ENCODE measurements at regions not wholly inside any gene's neighbourhood (a gene's known extent, or its start where the extent isn't known, plus 50 kb on each side); places are given as distances from the start of the nearest gene placed in this dataset.
"Not testable (repeated sequence)": the region's sequence is repeated elsewhere in the genome, so short reads cannot be mapped to it uniquely, and the experiment has no call there.

GRCh38 chr4:96356591-96357370 is 516.9 kb downstream of the PDHA2 start:
- ATAC-seq: no peak
- no peak for DNase-seq (ENCODE audit: low spot score)
- intact Hi-C loops (cut with DNase I): no loop called here

- DNase-seq (ENCODE audit: low spot score) (no peak), ATAC-seq (no peak)
- intact Hi-C loops (cut with DNase I): no loop called here
These were observed 526.7 kb downstream of the PDHA2 start for GRCh38 chr4:96366632-96367031.

DNA sequence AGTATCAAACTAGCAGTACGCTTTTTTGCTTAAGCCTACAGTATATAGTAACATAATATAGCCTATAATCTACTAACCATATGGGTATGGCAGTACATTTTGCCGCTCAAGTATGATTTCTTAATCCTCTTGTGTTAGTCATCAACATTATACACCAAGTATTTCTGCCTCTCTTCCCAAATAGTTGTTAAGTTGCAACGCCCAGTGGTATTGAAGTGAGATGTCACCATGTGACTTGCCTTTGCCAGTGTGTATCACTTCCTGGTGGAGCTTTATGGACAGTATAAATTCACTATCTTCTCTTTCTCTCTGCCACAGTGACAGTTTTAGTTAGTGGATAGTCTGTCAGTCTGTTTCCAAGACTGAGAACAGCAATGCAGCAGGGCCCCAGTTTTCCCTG is 535.5 kb downstream of the PDHA2 start:
- intact Hi-C loops (cut with DNase I): loop anchor here (5.0 kb wide), 1 partner anchor 1257 kb away; no protein-coding TSS in a partner anchor
- no peak for ATAC-seq
- DNase-seq (ENCODE audit: low spot score): no peak

GRCh38 chr4:96379524-96379923 is 539.6 kb downstream of the PDHA2 start:
- intact Hi-C loops (cut with DNase I): loop anchor here (5.0 kb wide), 1 partner anchor 1253 kb away; no protein-coding TSS in a partner anchor
- DNase-seq (ENCODE audit: low spot score): no peak
- ATAC-seq: no peak

DNA sequence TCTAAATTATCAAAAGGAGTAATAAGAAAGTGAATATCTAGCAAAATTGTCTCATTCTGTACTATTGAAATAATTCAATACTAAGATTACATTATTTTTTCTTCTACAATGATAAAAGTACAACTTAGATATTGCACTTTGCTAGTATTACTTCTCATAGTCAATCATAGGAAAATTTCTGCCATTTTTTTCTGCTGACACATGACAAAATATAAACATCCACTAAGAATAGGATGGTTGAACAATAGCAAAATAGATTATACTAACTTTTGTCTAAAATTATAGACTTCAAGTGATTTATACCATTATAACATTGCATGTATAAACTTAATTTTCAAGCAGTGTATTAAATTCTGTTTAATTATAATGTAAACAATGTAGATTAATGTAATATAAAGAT is 540.2 kb downstream of the PDHA2 start:
- intact Hi-C loops (cut with DNase I): no loop called here
- no peak for DNase-seq (ENCODE audit: low spot score)
- ATAC-seq: no peak

DNA sequence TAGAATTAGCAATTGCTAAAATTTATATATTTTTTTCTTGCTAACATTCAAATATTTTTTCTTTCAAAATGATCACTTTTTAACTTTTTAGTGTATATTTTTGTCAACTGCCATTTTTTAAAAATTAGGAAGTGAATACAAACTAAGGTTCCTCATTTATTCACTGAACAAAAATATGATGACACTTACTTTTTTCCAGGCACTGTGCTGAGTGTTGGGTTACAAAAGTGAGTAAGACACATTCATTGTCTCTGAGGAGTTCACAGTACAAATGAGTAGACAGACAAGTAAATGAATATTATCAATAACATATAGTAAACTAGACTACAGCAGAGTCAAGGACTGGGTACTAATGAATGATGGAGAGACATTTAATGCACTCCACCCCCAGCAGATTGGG is 543.5 kb downstream of the PDHA2 start:
- DNase-seq (ENCODE audit: low spot score): no peak
- ATAC-seq: no peak
- intact Hi-C loops (cut with DNase I): no loop called here

- DNase-seq (ENCODE audit: low spot score) (no peak), ATAC-seq (no peak)
- intact Hi-C loops (cut with DNase I): no loop called here
These were observed 549.9 kb downstream of the PDHA2 start for GRCh38 chr4:96389770-96390169.

GRCh38 chr4:96390404-96390803 is 550.5 kb downstream of the PDHA2 start:
- DNase-seq (ENCODE audit: low spot score) (no peak), ATAC-seq (no peak)
- intact Hi-C loops (cut with DNase I): no loop called here

- no peak for DNase-seq (ENCODE audit: low spot score)
- intact Hi-C loops (cut with DNase I): no loop called here
- ATAC-seq: no peak
These were observed 555.9 kb downstream of the PDHA2 start for GRCh38 chr4:96395747-96396146.

DNA sequence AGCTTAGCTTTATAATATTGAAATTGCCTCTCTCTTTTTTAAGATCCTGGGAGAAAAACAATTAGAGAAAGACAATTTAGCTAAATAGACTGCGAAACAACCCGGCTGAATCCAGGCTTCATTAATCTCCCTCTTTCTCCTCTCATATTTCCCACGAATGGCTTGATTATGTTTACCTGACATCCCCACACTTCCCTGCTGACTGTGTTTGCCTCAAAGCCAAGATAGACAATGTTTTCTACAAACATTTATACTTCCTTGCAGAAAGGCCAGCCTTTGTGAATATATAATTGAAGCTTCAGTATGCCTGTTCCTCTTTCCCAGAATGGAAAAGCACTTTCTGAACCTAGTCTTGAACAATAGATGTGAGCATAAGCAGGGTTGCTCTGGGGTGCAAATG is 566.8 kb downstream of the PDHA2 start:
- no peak for DNase-seq (ENCODE audit: low spot score)
- no peak for ATAC-seq
- intact Hi-C loops (cut with DNase I): no loop called here

GRCh38 chr4:96407225-96407624 is 567.3 kb downstream of the PDHA2 start:
- no peak for ATAC-seq
- intact Hi-C loops (cut with DNase I): no loop called here
- no peak for DNase-seq (ENCODE audit: low spot score)

- no peak for DNase-seq (ENCODE audit: low spot score)
- no peak for ATAC-seq
- intact Hi-C loops (cut with DNase I): no loop called here
These were observed 568.0 kb downstream of the PDHA2 start for GRCh38 chr4:96407738-96408463.

- intact Hi-C loops (cut with DNase I): not testable (repeated sequence)
These were observed 575.0 kb downstream of the PDHA2 start for GRCh38 chr4:96414853-96415252.

GRCh38 chr4:96429657-96430056 is 589.8 kb downstream of the PDHA2 start:
- ATAC-seq (no peak), DNase-seq (ENCODE audit: low spot score) (no peak)
- intact Hi-C loops (cut with DNase I): no loop called here

More at GRCh38 chr4:96414853-96415252, 575.0 kb downstream of the PDHA2 start:
- not testable (repeated sequence) for ATAC-seq; DNase-seq (ENCODE audit: low spot score)

DNA sequence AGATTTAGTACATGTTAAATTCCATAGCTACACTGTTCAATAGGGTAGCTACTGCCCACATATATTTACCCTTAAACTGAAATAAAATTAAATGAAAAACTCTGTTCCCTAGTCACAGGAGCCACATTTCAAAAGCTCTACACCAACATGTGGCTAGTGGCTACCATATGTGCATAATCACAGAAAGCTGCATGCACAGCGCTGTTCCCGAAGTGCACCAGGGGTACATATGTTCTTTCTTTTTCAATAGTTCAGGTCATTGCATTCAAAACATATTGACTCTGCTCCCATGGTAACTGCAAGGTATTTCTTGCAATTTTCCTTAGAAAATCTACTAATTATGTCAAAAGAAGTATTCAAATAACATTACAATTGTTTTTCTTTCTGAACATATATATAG is 591.2 kb downstream of the PDHA2 start:
- DNase-seq (ENCODE audit: low spot score) (no peak), ATAC-seq (no peak)
- intact Hi-C loops (cut with DNase I): no loop called here

DNA sequence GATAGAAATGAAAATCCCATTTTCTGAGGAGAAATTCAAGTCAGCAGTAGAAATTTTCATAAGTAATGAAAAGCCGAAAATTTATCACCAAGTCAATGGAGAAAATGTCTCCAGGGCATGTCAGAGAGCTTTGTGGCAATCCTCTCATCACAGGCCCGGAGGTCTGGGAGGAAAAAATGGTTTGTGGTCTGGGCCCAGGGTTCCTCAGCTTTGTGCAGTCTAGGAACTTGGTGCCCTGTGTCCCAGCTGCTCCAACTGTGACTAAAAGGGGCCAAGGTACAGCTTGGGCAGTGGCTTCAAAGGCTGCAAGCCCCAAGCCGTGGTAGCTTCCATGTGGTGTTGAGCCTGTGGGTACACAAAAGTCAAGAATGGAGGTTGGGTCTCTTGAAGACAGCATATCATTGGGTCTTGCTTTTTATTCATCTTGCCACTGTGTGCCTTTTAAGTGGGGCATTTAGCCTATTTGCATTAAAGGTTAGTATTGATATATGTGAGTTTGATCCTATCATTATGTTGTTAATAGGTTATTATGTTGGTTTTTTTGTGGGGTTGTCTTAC is 608.5 kb downstream of the PDHA2 start:
- DNase-seq (ENCODE audit: low spot score) (no peak), ATAC-seq (no peak)
- intact Hi-C loops (cut with DNase I): no loop called here

DNA sequence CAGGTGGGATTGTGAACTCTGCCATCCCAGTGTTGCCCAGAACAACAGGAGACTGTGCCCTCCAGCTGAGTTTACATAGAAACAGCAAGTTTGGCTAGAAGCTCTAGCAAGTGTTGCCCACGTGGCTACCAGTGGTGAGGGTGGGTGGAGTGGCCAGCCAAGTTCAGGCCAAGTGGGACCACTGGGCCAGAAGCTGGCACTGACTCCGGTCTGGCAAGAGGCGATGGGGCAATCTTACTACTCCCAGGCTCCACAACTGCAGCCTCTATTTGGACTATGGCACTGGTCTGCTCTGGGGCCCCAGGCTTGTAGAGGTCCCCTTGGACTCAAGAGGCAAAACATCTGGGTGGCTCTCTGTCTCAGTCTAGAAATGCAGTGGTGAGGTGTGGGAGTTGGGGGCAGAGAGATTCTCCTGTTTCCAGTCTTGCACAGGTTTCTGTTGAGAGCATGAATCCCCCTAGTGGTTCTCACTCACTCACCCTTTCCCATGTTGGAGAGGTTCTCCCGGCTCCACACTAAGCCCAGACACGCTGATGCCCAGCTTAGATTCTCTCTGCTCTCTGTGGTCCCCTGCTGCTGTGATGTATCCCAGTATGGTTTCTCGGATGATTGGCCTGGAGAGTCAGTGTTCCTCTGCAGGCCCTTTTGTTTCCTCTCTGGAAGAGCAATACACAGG is 615.3 kb downstream of the PDHA2 start:
- ATAC-seq: no peak
- DNase-seq (ENCODE audit: low spot score): no peak
- intact Hi-C loops (cut with DNase I): no loop called here

- ATAC-seq; DNase-seq (ENCODE audit: low spot score); intact Hi-C loops (cut with DNase I): not testable (repeated sequence)
These were observed 618.1 kb downstream of the PDHA2 start for GRCh38 chr4:96458031-96458430.

DNA sequence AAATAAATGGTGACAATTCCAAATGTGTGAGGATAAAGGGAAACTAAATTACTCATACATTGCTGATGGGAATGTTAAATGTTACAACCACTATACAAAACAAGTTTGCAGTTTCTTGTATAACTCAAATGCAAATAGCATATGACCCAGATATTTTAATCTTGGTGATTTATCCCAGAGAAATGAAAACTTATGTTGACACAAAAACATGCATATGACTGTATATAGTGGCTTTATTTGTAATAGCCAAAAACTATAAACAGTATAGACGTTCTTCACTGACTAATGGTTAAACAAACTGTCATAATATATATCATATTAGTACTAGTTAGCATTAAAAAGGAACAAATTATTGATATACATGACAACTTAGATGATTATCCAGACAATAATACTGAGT is 619.2 kb downstream of the PDHA2 start:
- no peak for DNase-seq (ENCODE audit: low spot score)
- intact Hi-C loops (cut with DNase I): no loop called here
- ATAC-seq: no peak

GRCh38 chr4:96465834-96466233 is 625.9 kb downstream of the PDHA2 start:
- intact Hi-C loops (cut with DNase I): no loop called here
- ATAC-seq (no peak), DNase-seq (ENCODE audit: low spot score) (no peak)

All from sciatic nerve (tissue), 2 donors.